Gastrocnemius medialis (tissue), 4 donors: ENCODE measurements at regions not wholly inside any gene's neighbourhood (a gene's known extent, or its start where the extent isn't known, plus 50 kb on each side); places are given as distances from the start of the nearest gene placed in this dataset.

Source experiments
- CTCF ChIP-seq, 5 experiments: fragments of 450-650 bp in 3 of 5; fragments of 200-600 bp in 2 of 5; sonication (generic) in 2 of 5; IDR thresholded peaks in 4 of 5; conservative IDR thresholded peaks in 1 of 5; 1 replicate in 4 of 5; 2 replicates in 1 of 5; pipeline ENCODE4 v1.5.1; 2016 to 2019; ENCODE audit warnings: antibody characterized with exemption in 5 of 5, mild to moderate bottlenecking in 3 of 5, moderate library complexity in 3 of 5
- POLR2A ChIP-seq, 2 donors: fragments of 450-650 bp; IDR thresholded peaks; one replicate each; pipeline ENCODE4 v1.6.1; 2017; ENCODE audit warnings: antibody characterized with exemption in 2 of 2, mild to moderate bottlenecking in 2 of 2, moderate library complexity in 2 of 2

GRCh38 chr3:124397088-124397487 lies 333.2 kb upstream of the UMPS start:
- TF ChIP-seq CTCF (IDR thresholded peaks at IDR 0.05 in 4 of 5, conservative IDR thresholded peaks at IDR 0.05 in 1 of 5) (no peak), POLR2A (IDR thresholded peaks at IDR 0.05) (no peak)
